ENCODE measurements at regions not wholly inside any gene's neighbourhood (a gene's known extent, or its start where the extent isn't known, plus 50 kb on each side); places are given as distances from the start of the nearest gene placed in this dataset.

- TF ChIP-seq POLR2AphosphoS5 (IDR thresholded peaks at IDR 0.05; ENCODE audit: low read depth, low read length) (no peak), TAF1 (IDR thresholded peaks at IDR 0.05; ENCODE audit: borderline replicate concordance, insufficient read depth, low read length) (no peak), SIN3A (IDR thresholded peaks at IDR 0.05; ENCODE audit: borderline replicate concordance, insufficient read depth, low read length) (no peak)
- TF ChIP-seq, protein P1, sequence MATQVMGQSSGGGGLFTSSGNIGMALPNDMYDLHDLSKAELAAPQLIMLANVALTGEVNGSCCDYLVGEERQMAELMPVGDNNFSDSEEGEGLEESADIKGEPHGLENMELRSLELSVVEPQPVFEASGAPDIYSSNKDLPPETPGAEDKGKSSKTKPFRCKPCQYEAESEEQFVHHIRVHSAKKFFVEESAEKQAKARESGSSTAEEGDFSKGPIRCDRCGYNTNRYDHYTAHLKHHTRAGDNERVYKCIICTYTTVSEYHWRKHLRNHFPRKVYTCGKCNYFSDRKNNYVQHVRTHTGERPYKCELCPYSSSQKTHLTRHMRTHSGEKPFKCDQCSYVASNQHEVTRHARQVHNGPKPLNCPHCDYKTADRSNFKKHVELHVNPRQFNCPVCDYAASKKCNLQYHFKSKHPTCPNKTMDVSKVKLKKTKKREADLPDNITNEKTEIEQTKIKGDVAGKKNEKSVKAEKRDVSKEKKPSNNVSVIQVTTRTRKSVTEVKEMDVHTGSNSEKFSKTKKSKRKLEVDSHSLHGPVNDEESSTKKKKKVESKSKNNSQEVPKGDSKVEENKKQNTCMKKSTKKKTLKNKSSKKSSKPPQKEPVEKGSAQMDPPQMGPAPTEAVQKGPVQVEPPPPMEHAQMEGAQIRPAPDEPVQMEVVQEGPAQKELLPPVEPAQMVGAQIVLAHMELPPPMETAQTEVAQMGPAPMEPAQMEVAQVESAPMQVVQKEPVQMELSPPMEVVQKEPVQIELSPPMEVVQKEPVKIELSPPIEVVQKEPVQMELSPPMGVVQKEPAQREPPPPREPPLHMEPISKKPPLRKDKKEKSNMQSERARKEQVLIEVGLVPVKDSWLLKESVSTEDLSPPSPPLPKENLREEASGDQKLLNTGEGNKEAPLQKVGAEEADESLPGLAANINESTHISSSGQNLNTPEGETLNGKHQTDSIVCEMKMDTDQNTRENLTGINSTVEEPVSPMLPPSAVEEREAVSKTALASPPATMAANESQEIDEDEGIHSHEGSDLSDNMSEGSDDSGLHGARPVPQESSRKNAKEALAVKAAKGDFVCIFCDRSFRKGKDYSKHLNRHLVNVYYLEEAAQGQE (IDR thresholded peaks at IDR 0.05; ENCODE audit: insufficient read depth in 1 of 2, low read depth in 2 of 2, low read length in 2 of 2): no peak
These were observed 496.1 kb upstream of the MANEA start for GRCh38 chr6:95081231-95081630.
